Epidermal melanocyte (primary cell): ENCODE measurements at regions not wholly inside any gene's neighbourhood (a gene's known extent, or its start where the extent isn't known, plus 50 kb on each side); places are given as distances from the start of the nearest gene placed in this dataset.

ENCODE experiments used
- DNase-seq: peaks from one replicate; pipeline ENCODE4 v3.0.0; 2011; ENCODE audit warnings: low spot score; ENCODE audit not compliant: insufficient read length

- no peak for DNase-seq
Observed at GRCh38 chrX:45778616-45779015, 577.9 kb upstream of the DIPK2B start.

DNA sequence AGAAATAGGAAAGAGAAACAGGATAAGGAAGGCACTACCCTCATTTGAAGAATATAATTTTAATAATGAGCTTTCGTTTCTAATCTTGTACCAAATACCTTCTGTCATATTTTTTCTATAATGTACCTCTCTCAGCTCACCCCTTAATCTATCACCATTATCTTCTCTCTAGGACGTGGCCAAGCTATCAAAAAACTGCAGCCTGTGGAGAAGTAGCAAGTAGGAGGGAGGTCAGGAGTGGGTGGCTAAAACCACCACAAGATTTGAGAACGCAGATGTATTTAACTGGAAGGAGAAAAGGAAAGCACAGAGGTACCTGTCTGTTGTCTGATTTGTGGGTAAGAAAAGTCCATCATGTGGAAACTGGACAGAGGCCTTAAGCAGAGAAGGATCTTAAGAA lies 576.7 kb upstream of the DIPK2B start:
- DNase-seq, result no peak

DNA sequence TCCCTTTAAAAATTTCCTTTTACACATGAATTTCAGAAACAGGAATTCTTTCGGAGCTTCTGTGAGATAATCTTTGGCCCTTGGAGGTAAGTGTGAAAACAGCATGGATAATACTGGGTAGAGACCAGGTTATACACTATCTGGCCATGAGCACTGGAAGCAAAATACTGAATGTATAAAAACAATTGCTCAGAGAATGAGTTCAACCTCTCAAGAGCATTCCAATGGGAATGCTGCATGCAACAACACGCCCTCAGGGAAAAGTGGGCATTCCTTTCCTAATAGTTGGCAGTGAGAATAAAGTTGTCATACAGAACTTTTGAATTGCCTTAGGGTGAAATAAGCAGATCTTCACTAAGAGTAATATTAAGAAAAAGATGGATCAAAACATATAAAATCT lies 574.8 kb upstream of the DIPK2B start:
- DNase-seq, result no peak

DNA sequence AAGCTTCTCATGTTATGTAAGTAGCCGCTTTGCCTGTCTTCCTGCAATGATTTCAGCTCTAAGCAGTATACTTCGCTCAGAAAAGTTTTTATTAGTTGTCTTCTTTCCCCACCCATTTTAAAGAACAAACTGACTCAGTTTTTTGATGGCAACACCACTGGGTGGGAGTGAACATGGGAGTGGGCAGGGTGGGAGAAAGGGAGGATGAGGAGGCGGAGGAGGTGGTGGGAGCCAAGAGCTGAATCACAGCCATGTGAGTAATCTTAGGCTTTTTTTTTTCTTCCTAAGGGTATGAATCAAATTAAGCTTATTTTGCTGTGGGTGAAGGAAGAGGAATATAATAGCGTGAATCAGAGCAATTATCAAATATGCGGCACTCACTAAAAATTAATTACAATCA lies 574.3 kb upstream of the DIPK2B start:
- DNase-seq, result no peak

DNA sequence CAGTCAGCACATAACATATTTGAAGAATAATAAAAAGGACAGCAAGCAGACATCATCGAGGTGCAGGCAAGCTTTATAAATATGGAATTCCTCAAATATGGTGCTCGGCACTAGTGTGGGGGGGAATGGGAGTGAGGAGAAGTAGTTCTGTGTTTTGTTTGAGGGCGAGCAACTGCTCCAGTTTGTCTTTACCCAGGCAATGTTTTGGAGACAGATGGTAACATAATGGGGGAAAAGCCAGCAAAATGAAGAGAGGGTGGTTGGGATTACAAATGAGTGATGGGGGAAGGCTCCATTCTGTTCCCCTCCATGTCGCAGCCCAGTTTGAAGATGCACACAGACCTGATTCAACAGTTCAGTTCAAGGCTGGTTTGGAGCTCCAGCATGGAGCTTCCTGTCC lies 572.9 kb upstream of the DIPK2B start:
- DNase-seq, result no peak

GRCh38 chrX:45771560-45772340 lies 571.1 kb upstream of the DIPK2B start:
- DNase-seq, result no peak

- DNase-seq, result no peak
Observed at GRCh38 chrX:45771114-45771513, 570.4 kb upstream of the DIPK2B start.

DNA sequence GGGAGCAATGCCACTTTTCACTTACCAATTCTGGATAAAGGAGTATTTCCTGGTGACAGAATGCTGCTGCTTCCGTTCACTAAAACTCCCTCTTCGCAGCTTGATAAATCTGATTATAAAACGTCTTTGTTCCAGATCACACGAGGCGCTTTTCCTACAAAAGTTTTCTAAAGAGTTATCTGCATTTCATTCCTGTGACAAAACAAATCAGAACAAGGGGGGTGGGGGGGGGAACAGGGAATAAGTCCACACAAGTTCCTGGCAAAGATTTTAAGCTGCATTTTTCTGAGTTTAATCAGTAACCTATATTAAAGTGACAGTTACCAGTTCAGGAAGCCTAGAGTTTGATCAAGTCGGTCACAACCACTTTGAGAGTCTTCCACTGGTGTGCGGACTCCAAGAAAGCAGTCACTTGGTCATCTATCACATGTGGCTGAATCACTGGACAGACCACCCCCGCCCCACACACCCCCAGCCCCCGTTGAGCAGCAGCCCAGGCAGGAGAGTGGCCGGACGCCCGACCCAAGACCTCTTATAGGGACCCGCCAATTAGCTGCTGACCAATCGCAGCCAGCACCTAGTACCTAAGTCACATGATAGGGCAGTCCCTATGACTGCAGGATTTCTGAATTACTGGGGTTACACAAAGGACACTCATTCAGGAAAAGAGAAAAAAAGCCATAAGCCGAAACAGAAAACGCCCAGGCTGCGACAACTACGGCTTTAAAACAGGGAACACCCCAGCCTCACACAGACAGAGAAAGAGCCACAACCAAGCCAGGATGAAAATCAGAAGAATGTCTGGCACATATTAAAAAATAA lies 569.3 kb upstream of the DIPK2B start:
- peak; percentile 42 for DNase-seq

- no peak for DNase-seq
Observed at GRCh38 chrX:45768666-45769236, 568.1 kb upstream of the DIPK2B start.

GRCh38 chrX:45766981-45767501 lies 566.4 kb upstream of the DIPK2B start:
- DNase-seq, result no peak

DNA sequence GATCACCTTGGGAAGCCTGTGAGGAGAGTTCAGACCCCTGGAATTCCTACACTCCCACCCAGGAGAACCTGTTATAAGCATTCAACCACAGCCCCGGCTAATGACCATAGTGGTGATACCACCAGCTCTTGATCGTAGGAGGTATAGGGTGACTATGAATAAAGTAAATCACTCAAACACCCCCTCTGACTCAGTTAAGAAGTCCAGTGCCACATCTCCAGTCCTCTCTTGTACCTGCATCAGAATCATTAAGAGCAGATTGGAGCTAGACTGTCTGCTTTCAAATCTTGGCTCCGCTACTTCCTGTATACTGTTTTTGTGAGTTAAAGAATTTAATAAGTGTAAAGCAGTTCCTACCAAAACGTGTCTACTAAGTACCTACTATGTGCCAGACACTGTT lies 565.1 kb upstream of the DIPK2B start:
- no peak for DNase-seq

GRCh38 chrX:45765281-45765680 lies 564.6 kb upstream of the DIPK2B start:
- no peak for DNase-seq

GRCh38 chrX:45762699-45763647 lies 562.3 kb upstream of the DIPK2B start:
- DNase-seq, result no peak

DNA sequence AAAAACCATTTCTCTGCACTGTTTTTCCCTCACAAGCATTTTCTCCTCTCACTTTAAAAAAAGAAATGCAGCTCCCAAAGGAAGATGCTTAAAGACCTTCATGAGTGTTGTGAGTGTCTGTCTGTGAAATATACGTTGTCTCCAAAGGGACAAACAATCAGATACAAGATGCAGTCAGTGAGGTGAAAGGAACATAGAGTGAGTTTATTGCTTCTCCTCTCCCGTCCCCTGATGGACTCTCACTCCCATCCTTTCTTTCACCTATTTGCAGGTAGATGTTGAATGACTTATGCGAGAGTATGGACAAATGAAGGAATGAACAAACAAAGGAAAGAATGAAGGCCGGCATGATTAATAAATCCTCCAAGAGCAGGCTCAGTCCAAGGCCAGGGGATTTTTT lies 561.2 kb upstream of the DIPK2B start:
- DNase-seq, result no peak

GRCh38 chrX:45760187-45760742 lies 559.6 kb upstream of the DIPK2B start:
- no peak for DNase-seq

DNA sequence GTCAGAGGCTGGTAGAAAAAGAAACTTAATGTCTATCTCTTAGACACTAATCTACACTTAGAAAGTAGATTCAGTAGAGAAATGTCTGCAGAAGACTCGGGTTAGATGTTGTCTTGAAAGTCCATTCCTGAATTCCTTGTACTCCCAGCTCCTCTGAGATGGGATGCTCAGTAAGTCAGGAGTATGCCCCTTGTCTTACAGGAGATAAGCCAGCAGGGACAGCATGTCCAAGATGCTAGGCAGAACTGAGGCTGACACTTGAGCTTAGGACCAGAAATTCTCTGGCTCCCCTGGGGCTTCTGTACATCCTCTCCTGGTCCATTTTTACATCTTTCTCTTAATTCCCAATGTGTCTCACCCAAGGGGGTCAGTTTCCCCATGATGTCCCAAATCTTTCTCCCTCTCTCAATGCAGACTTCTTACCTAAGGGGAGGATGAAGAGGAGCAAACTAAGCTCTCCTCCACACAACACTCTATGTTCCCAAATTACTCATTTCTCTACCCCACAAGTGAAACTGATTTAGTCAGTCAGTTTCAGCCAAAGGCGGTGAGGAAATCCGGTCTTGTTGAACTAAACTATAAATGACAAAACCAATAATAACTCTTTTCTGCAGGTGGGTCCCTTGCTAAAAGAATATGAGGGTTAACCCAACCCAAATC lies 558.2 kb upstream of the DIPK2B start:
- DNase-seq, result no peak

- no peak for DNase-seq
Observed at GRCh38 chrX:45758319-45758718, 557.6 kb upstream of the DIPK2B start.

DNA sequence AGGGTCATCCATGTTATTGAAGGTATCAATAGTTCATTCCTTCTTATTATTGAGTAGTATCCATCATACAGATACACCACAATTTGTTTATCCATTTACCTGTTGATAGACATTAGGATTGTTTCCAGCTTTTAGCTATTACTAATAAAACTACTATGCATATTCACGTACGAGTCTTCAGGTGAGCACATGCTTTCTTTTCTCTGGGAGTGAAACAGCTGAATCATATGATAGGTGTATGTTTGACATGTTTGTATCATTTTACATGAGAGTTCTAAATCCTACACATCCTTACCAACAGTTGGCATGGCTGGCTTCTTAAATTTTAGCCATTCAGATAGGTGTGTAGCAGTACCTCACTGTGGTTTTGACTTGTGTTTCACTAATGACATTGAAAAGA lies 556.6 kb upstream of the DIPK2B start:
- no peak for DNase-seq

GRCh38 chrX:45756557-45756956 lies 555.9 kb upstream of the DIPK2B start:
- DNase-seq, result no peak

DNA sequence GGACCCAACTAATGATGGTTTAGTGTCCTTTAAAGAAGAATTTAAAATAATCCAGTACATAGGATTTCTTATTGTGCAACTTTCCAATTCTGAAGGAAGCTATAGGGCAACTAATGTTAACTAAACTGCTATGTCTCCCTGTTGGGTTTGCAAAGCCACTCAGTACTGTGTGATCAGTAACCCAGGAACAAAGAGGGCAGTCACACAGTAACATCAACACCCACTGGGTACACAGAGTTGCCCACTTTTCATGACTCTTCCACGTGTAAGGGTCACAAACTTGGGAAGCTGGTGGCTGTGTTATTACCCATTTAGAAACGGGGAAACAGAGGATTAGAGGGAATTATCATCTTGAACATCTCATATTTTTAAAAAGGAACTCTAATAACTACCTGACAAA lies 555.0 kb upstream of the DIPK2B start:
- no peak for DNase-seq
